Suppressor macrophage (primary cell): ENCODE measurements at regions not wholly inside any gene's neighbourhood (a gene's known extent, or its start where the extent isn't known, plus 50 kb on each side); places are given as distances from the start of the nearest gene placed in this dataset.
A peak's percentile ranks its signal among the peaks of the same experiment; 100 is the strongest.
"Not testable (repeated sequence)": the region's sequence is repeated elsewhere in the genome, so short reads cannot be mapped to it uniquely, and the experiment has no call there.

Experiments used
- DNase-seq, 4 experiments: peaks; one replicate each; pipeline ENCODE4 v3.0.0-alpha.2; 2020 to 2022

- DNase-seq = not testable (repeated sequence)
These were observed 54.0 kb downstream of the ZCCHC13 start for GRCh38 chrX:74358013-74358412.

- no peak for DNase-seq
These were observed 57.4 kb upstream of the SLC16A2 start for GRCh38 chrX:74363914-74364313.

- no peak for DNase-seq
These were observed 51.6 kb upstream of the SLC16A2 start for GRCh38 chrX:74369666-74370065.

GRCh38 chrX:74370487-74370886 lies 50.8 kb upstream of the SLC16A2 start:
- peak in 3 of 4 experiments; percentile 9 to 53 (median 28) for DNase-seq

GRCh38 chrX:74371425-74372222 lies 49.7 kb upstream of the SLC16A2 start:
- no peak for DNase-seq
